Upper lobe of left lung (tissue), 4 donors: ENCODE measurements at regions not wholly inside any gene's neighbourhood (a gene's known extent, or its start where the extent isn't known, plus 50 kb on each side); places are given as distances from the start of the nearest gene placed in this dataset.

ENCODE experiments used
- CTCF ChIP-seq, 6 experiments: fragments of 450-650 bp in 4 of 6; fragments of 200-600 bp in 2 of 6; sonication (generic) in 2 of 6; IDR thresholded peaks; one replicate each; pipeline ENCODE4 v1.5.1; 2016 to 2019; ENCODE audit warnings: antibody characterized with exemption in 6 of 6
- EP300 ChIP-seq, 4 donors: sonication (generic); formaldehyde crosslinking; IDR thresholded peaks; one replicate each; pipeline ENCODE4 v1.5.1; 2017; ENCODE audit warnings: antibody characterized with exemption in 4 of 4, control low read depth in 2 of 4
- POLR2AphosphoS5 ChIP-seq, 2 donors: sonication (generic); formaldehyde crosslinking; IDR thresholded peaks; one replicate each; pipeline ENCODE4 v1.5.1; 2017; ENCODE audit warnings: antibody characterized with exemption in 2 of 2

GRCh38 chr13:78136966-78137365, 218.3 kb upstream of the EDNRB start:
- no peak for TF ChIP-seq EP300 (IDR thresholded peaks at IDR 0.05)
- no peak for TF ChIP-seq CTCF (IDR thresholded peaks at IDR 0.05)
- no peak for TF ChIP-seq POLR2AphosphoS5 (IDR thresholded peaks at IDR 0.05)
